Body of pancreas (tissue), 4 donors: ENCODE measurements at regions not wholly inside any gene's neighbourhood (a gene's known extent, or its start where the extent isn't known, plus 50 kb on each side); places are given as distances from the start of the nearest gene placed in this dataset.

ENCODE experiments used
- ATAC-seq: fragments of 150-250 bp; one replicate; pipeline ENCODE4 v1.9.1; 2016
- DNase-seq, 4 donors: peaks; one replicate each; pipeline ENCODE4 v3.0.0-alpha.2; 2019
- H3K27ac ChIP-seq, 4 donors: fragments of 200-600 bp; sonication (generic); 1 replicate in 3 of 4; 2 replicates in 1 of 4; pipeline versions ENCODE4 v1.5.1 to v1.6.1; 2016 to 2019; ENCODE audit warnings: mild to moderate bottlenecking in 1 of 4, mixed read lengths in 1 of 4, moderate library complexity in 1 of 4
- H3K27me3 ChIP-seq, 2 donors: fragments of 200-600 bp; sonication (generic); one replicate each; pipeline ENCODE4 v1.6.0; 2016; ENCODE audit warnings: mild to moderate bottlenecking in 1 of 2
- H3K36me3 ChIP-seq, 2 donors: fragments of 200-600 bp; sonication (generic); replicated peaks in 1 of 2; 2 replicates each; pipeline ENCODE4 v1.5.1; 2016; ENCODE audit warnings: low read depth in 2 of 2; ENCODE audit not compliant: insufficient read depth in 1 of 2
- H3K4me1 ChIP-seq: fragments of 200-600 bp; sonication (generic); one replicate; pipeline ENCODE4 v1.6.0; 2016
- H3K4me3 ChIP-seq, 2 donors: fragments of 200-600 bp; sonication (generic); 1 replicate in 1 of 2; 2 replicates in 1 of 2; pipeline ENCODE4 v1.5.1; 2016 to 2019
- H3K9me3 ChIP-seq, 3 donors: fragments of 200-600 bp; sonication (generic); 1 replicate in 2 of 3; 2 replicates in 1 of 3; pipeline ENCODE4 v1.5.1; 2016
- POLR2A ChIP-seq, 3 donors: fragments of 450-650 bp; IDR thresholded peaks; one replicate each; pipeline ENCODE4 v1.6.1; 2016; ENCODE audit warnings: antibody characterized with exemption in 3 of 3, mild to moderate bottlenecking in 2 of 3
- WGBS, 2 donors: methylation state at CpG; one replicate each; pipeline ENCODE4 v1.1.5; 2017; 5-methylcytosine and 5-hydroxymethylcytosine counted together
- intact Hi-C: fragments of 100-400 bp; cut with DNase I; formaldehyde crosslinking; loops from one replicate; pipeline ENCODE4 v1.15.1; 2023
- TF ChIP-seq, protein P1 (sequence below), 7 experiments: fragments of 450-650 bp in 4 of 7; fragments of 200-600 bp in 3 of 7; sonication (generic) in 3 of 7; IDR thresholded peaks; one replicate each; pipeline ENCODE4 v1.5.1; 2016 to 2019; ENCODE audit warnings: antibody characterized with exemption in 7 of 7

GRCh38 chr10:3009341-3009740 lies 58.0 kb upstream of the PFKP start:
- no peaks in the 10 kb centered on the region for H3K36me3 ChIP-seq
- no peaks in the 10 kb centered on the region for H3K4me1 ChIP-seq
- no peaks in the 10 kb centered on the region for H3K9me3 ChIP-seq
- no peak for DNase-seq
- TF ChIP-seq POLR2A (IDR thresholded peaks at IDR 0.05): no peak
- TF ChIP-seq, protein P1, sequence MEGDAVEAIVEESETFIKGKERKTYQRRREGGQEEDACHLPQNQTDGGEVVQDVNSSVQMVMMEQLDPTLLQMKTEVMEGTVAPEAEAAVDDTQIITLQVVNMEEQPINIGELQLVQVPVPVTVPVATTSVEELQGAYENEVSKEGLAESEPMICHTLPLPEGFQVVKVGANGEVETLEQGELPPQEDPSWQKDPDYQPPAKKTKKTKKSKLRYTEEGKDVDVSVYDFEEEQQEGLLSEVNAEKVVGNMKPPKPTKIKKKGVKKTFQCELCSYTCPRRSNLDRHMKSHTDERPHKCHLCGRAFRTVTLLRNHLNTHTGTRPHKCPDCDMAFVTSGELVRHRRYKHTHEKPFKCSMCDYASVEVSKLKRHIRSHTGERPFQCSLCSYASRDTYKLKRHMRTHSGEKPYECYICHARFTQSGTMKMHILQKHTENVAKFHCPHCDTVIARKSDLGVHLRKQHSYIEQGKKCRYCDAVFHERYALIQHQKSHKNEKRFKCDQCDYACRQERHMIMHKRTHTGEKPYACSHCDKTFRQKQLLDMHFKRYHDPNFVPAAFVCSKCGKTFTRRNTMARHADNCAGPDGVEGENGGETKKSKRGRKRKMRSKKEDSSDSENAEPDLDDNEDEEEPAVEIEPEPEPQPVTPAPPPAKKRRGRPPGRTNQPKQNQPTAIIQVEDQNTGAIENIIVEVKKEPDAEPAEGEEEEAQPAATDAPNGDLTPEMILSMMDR (IDR thresholded peaks at IDR 0.05): no peak
- H3K27ac ChIP-seq: no peak overlapping the region
- no peaks in the 10 kb centered on the region for H3K27me3 ChIP-seq
- WGBS, 2 donors: 1 to 16% methylated on average over 6 of the region's 6 CpGs
- no peak for ATAC-seq
- intact Hi-C loops: no loop called here
- H3K4me3 ChIP-seq: no peak overlapping the region

DNA sequence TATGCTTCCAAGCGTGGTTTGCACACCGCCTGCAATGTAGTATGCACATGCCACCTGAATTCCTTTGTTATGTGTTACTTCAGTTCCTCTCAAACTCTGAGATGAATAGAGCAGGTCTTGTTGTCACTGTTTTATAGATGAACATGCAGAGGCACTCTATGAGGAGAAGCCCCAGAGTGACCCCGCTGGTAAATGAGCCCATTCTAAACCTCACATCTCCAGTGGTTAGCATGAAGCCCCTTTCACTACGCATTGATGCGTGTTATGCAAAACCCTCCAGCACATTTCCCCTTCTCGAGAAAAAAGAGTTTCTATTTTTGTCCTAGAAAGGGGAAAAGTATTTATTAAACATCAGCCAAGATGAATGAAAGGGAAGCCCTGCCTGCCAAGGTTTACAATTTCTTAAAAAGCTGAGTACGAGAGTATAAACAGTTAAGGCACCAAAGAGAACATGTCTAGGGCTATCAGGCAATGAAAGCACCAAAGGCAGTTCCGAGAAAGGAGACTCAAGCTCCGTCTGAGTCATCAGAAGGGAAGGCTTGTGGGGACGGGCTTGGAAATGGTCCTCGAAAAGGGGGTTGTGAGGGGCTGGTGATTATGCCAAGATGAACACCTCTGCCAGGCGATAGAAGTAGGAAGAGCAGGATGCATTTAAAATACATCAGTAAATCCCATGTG lies 58.7 kb upstream of the PFKP start:
- no peak overlapping the region for H3K4me3 ChIP-seq
- no peaks in the 10 kb centered on the region for H3K4me1 ChIP-seq
- WGBS, 2 donors: 41 to 57% methylated on average over 12 of the region's 12 CpGs
- H3K9me3 ChIP-seq: no peaks in the 10 kb centered on the region
- DNase-seq (no peak), ATAC-seq (no peak)
- TF ChIP-seq, protein P1 (IDR thresholded peaks at IDR 0.05): no peak
- no peak for TF ChIP-seq POLR2A (IDR thresholded peaks at IDR 0.05)
- H3K27ac ChIP-seq: no peak overlapping the region
- no peaks in the 10 kb centered on the region for H3K36me3 ChIP-seq
- no peaks in the 10 kb centered on the region for H3K27me3 ChIP-seq
- intact Hi-C loops: no loop called here

DNA sequence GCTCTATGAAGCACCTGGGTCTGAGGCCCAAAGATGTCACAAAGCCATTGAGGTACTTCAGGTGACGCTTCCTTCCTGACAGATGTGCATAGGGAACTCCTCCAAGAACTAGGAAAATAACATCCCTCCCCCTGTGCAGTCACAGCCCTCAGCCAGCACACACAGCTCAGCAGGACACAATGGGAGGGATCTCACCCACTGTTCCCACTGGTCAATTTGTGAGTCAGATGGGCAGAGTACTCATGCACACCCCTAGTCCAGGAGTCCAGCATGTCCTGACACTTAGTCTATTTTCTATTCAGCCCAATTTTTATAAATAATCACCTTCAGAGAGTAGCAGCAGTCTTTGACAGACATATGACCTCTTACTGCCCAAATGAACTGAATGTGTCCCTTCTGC lies 60.7 kb upstream of the PFKP start:
- H3K4me3 ChIP-seq: no peak overlapping the region
- H3K9me3 ChIP-seq: no peaks in the 10 kb centered on the region
- TF ChIP-seq, protein P1 (IDR thresholded peaks at IDR 0.05): no peak
- no peak for TF ChIP-seq POLR2A (IDR thresholded peaks at IDR 0.05)
- H3K36me3 ChIP-seq: no peaks in the 10 kb centered on the region
- ATAC-seq: no peak
- H3K27ac ChIP-seq: no peak overlapping the region
- WGBS, 2 donors: 72 to 82% methylated on average over 1 of the region's 1 CpG
- intact Hi-C loops: no loop called here
- H3K27me3 ChIP-seq: no peaks in the 10 kb centered on the region
- DNase-seq: no peak
- H3K4me1 ChIP-seq: no peaks in the 10 kb centered on the region

DNA sequence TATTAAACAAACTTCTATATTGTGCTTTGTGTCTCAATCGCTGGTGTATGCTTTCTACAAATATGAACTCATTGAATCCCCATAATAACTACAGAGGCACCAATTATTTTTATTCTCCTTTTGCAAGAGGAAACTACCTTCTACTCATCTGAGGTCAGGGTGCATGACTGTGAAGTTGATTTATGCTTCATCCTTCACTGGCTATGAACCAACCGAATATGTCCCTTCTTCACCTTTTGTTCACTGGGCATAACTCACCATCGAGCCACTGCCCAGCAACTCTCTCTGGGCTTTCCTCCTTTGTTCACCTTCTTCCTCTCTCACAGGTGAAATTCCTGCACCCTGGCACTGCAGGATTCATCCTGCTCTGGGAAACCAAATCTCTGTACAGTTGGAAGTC lies 61.3 kb upstream of the PFKP start:
- intact Hi-C loops: no loop called here
- Histone ChIP-seq H3K4me1 (no peaks in the 10 kb centered on the region), H3K36me3 (no peaks in the 10 kb centered on the region), H3K4me3 (no peak overlapping the region), H3K9me3 (no peaks in the 10 kb centered on the region), H3K27me3 (no peaks in the 10 kb centered on the region), H3K27ac (no peak overlapping the region)
- ATAC-seq: no peak
- TF ChIP-seq, protein P1 (IDR thresholded peaks at IDR 0.05): no peak
- no peak for TF ChIP-seq POLR2A (IDR thresholded peaks at IDR 0.05)
- DNase-seq: no peak
- WGBS, 2 donors: 45 to 52% methylated on average over 3 of the region's 3 CpGs

DNA sequence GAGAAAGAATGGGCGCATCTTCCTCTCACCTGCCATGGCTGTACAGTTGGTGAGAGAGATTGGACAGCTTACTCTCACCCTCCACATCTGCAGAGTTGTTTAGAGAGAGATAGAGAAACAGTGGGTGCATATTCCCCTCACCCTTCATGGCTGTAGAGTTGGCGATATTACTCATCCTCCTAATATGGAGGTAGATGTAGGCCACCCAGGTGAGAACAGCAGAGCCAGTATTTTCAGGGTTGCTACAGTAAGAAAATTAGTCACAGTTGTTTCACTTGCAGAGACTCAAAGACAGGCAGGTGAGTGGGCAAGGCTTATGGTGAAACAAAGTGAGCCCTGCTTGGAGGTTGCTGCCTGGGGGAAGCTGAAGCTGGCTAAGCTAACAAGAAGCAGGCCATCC lies 65.0 kb upstream of the PFKP start:
- intact Hi-C loops: no loop called here
- no peaks in the 10 kb centered on the region for H3K36me3 ChIP-seq
- H3K4me3 ChIP-seq: no peak overlapping the region
- no peaks in the 10 kb centered on the region for H3K9me3 ChIP-seq
- no peak overlapping the region for H3K27ac ChIP-seq
- DNase-seq (no peak), ATAC-seq (no peak)
- 77 to 83% methylated on average over 2 of the region's 2 CpGs for WGBS, 2 donors
- no peaks in the 10 kb centered on the region for H3K4me1 ChIP-seq
- no peaks in the 10 kb centered on the region for H3K27me3 ChIP-seq
- no peak for TF ChIP-seq POLR2A (IDR thresholded peaks at IDR 0.05)
- TF ChIP-seq, protein P1 (IDR thresholded peaks at IDR 0.05): no peak
